HFF-Myc (cell line): ENCODE measurements at regions not wholly inside any gene's neighbourhood (a gene's known extent, or its start where the extent isn't known, plus 50 kb on each side); places are given as distances from the start of the nearest gene placed in this dataset.

Source experiments
- DNase-seq: peaks from one replicate; pipeline ENCODE4 v3.0.0-alpha.2; 2011; ENCODE audit warnings: low read depth; ENCODE audit errors: extremely low read depth
- H3K4me3 ChIP-seq: replicated peaks from 2 replicates; pipeline ENCODE4 v1.5.1; 2011; ENCODE audit warnings: low read depth, mild to moderate bottlenecking, control low read depth, low read length
- CTCF ChIP-seq: IDR thresholded peaks from 2 replicates; pipeline ENCODE4 v1.5.1; 2012; ENCODE audit warnings: mild to moderate bottlenecking, low read depth, low read length, control low read depth; ENCODE audit errors: missing control alignments

- TF ChIP-seq CTCF = no peak
- DNase-seq = no peak
- no peak overlapping the region for H3K4me3 ChIP-seq
Observed at GRCh38 chr2:24418166-24418841, 58.0 kb upstream of the ITSN2 start.

DNA sequence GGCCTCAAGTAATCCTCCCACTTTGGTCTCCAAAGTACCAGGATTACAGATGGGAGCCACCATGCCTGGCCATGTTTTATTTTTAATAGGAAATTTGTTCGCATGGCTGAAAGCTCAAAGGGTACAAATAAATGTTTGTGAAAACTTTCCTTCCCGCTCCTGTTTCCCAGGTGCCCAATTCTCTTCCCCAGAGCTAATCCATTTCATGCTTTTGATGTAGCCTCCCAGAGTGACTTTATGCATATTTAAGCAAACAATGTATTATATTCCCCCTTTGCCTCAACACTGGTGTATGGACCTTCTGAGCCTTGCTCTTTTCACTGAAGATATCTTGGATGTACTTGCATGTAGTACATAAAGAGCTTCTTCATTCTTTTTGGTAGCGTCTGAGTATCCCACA lies 52.5 kb upstream of the ITSN2 start:
- DNase-seq = no peak
- no peak overlapping the region for H3K4me3 ChIP-seq
- no peak for TF ChIP-seq CTCF

DNA sequence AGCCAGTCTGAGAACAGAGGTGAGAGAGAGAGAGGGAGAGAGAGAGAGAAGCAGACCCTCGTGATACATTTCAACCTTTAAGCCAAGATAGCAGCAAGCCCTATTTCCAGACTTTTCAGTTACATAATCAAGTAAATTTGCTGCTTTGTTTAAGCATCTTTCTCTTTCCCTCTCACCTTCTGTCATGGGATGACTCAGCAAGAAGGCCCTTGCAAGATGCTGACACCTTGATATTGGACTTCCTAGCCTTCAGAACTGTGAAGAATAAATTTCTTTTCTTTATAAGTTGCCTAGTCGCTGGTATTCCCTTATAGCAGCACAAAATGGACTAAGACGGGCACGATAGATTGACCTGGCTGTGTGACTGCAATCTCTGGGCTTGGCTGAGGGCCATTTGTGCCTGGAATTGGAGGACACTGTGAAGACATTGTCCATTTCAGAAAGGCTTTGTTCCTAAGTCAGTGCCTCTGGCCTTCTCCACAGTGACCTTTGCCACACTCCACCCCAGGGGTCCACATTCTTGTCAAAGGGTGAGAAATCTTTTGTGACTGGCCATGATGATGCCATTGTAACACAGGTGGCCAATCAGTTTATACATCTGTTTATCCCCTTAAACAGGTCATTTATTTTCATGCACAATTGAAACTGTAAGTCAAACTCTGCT lies 51.3 kb upstream of the ITSN2 start:
- H3K4me3 ChIP-seq = no peak overlapping the region
- no peak for TF ChIP-seq CTCF
- no peak for DNase-seq

GRCh38 chr2:24410976-24411375 lies 50.6 kb upstream of the ITSN2 start:
- DNase-seq = no peak
- no peak overlapping the region for H3K4me3 ChIP-seq
- no peak for TF ChIP-seq CTCF

DNA sequence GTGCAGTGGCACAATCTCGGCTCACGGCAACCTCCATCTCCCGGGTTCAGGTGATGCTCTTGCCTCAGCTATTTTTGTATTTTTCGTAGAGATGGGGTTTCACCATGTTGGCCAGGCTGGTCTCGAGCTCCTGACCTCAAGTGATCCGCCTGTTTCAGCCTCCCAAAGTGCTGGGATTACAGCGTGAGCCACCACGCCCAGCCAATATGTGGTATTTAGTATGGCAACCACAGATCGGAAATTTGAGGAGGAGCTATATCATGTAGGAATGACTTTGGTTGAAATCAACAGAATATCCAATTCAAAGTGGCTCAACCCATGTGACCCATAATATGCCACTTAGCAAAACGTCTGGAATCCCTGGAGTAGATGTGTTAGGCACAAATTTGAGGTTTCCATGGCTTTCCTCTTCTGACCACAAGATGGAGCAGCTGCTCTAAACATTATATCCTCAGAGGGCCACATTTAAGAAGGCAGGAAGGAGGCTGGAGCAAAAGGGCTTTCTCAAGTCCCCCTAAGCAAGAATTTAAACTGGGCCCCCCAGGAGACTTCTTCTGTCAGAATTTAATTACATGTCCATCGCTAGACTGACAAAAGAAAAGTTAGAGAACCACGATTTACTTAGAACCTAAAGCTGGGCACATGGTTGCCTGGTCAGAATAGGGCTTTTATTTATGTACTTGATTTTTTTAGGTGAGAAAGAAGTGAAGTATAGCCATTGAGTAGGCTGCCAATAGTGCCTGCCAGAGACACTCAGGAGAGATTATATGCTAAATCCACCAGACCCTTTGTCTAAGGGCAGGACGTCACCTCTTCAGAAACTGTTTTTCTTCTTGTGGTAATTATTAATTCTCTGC lies 49.6 kb upstream of the ITSN2 start:
- TF ChIP-seq CTCF = peak; percentile 81
- DNase-seq = peak; percentile 46
- no peak overlapping the region for H3K4me3 ChIP-seq
